OCI-LY1 (cell line): ENCODE measurements at regions not wholly inside any gene's neighbourhood (a gene's known extent, or its start where the extent isn't known, plus 50 kb on each side); places are given as distances from the start of the nearest gene placed in this dataset.

Experiments
- CTCF ChIP-seq: fragments of 200-600 bp; sonication (generic), shearing (Covaris generic); IDR thresholded peaks from 2 replicates; pipeline ENCODE4 v1.5.1; 2017; ENCODE audit warnings: mild to moderate bottlenecking, antibody characterized with exemption, low read length, moderate library complexity, mixed read lengths
- EZH2 ChIP-seq: fragments of 200-600 bp; sonication (generic), shearing (Covaris generic); IDR thresholded peaks from 2 replicates; pipeline ENCODE4 v1.8.0; 2017; ENCODE audit warnings: borderline replicate concordance, mixed run types, mild to moderate bottlenecking, antibody characterized with exemption, low read length, moderate library complexity, mixed read lengths

DNA sequence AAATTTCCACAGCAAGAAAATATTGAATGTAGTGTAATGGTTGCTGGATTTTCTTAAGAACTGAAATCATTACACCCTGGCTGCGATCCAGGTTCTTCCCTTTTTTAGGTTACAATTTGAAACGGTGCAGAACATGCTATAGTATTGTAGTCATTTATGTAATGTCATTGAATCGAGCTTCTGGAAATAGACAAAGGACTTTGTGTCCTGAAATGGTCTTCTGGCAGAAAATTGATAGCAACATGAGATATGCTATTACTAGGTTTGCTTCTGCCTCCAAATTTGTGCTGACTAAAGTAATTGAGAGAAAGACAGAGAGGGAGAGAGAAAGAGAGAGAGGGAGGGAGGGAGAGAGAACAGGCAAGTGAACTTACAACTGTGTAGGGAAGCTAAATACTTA lies 146.2 kb upstream of the NFIA start:
- TF ChIP-seq CTCF, result no peak
- no peak for TF ChIP-seq EZH2
